Tongue (tissue), 1 donor: ENCODE measurements at regions not wholly inside any gene's neighbourhood (a gene's known extent, or its start where the extent isn't known, plus 50 kb on each side); places are given as distances from the start of the nearest gene placed in this dataset.

ENCODE experiments used
- DNase-seq: peaks from one replicate; pipeline ENCODE4 v3.0.0-alpha.2; 2015

DNA sequence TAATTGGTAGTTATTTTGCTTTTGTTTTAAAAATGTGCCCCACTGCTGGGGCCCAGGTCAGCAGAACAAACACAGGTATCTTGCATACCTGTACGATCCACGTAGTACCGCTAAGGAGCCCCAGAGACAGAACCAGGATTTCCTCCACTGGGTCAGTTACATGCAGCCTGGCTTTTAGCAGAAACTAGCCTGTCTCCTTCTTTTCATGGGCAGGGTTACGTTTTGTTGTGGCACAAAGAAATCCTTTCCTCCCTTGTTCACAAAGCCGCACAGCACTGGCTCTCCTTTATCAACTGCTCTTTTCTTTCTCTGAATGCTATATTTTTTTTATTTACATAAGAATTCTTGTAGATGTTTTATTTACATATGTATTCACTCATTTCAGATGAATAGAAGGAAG, 190.3 kb upstream of the POU3F2 start:
- no peak for DNase-seq

DNA sequence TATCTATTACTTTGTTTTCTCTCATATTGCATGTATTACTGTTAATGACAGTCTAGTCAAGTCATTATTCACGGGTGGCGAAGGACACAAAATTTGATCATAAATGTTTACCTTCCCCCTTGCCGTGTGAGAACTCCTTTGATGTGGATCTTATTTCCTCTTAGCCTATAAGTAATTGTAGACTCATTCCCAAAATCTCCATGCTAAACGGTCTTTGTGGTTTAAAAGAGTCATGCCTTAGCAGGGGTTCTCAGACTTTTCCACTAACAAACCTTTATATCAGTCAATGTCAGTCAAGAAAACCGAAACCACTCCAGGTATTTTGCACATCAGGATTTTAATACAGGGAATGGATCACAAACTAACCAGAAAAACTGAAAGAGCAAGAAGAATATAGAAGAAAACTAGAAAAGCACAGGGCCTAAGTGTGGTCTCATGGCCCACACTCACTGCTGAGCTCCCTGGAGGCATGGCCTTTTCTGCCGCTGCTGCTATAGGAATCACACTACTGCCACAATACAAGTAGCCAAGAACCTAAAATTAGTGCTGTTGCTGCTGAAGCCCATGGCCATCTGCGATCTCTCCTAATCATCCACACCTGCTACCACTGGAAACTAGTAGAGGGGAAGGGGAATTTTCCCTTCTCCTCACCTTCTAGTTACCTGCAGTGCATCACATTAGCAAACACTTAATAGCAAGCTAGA, 186.0 kb upstream of the POU3F2 start:
- DNase-seq: no peak

DNA sequence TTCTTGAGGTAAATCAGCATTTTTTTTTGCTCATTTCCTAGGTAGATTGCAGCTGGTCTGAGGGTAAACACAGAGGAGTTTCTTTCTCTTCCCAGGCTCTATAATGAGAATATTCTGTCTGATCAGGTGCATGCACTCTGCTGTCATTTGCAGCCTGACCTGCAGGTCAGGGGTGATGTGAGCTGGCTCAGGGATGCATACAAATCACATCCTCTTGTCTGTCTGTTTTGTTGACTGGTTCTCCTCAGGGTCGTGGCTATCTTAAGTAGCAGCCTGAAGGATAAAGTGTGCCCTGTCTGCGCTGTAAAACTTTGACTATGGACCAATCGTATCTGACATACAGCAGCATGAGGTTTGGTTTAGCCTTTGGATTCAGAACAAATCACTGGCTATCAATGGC, 183.4 kb upstream of the POU3F2 start:
- DNase-seq: no peak

DNA sequence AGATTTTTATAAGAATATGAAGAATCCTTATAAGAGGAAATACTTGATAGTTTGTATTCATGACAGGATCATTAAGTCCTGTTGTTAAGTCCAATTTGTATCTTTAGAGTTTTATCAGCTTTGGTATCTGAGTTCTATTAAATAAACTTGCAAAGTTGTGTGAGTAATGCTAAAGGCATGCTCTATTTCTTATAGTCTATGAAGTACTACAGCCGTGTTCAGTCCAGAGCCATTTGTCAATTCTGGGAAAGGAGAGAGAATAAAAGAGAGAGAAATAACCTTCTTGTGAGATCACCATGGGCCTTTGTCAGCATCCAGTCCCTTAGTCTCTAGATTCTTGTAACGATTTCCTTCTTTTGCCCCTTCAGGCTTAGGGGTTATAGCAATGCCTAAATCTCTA, 181.2 kb upstream of the POU3F2 start:
- no peak for DNase-seq

DNA sequence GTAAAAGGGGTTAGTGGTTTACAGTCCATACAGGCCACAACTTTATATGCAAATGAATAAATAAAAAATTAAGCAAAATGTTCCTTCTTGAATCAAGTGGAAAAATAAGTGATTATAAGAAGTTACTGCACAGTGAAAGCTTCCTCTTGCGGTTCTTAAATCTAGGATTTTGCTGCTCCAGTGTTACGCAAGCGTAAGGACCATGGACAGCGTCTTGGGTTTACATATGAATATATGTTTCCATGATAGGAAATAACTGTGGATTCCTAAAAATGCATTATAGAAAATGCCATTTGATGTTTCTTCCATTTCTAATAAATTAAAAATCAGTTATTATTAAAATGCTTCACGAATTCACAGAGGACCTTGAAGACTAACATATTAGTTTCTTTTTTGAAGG, 176.6 kb upstream of the POU3F2 start:
- DNase-seq: peak; percentile 88

DNA sequence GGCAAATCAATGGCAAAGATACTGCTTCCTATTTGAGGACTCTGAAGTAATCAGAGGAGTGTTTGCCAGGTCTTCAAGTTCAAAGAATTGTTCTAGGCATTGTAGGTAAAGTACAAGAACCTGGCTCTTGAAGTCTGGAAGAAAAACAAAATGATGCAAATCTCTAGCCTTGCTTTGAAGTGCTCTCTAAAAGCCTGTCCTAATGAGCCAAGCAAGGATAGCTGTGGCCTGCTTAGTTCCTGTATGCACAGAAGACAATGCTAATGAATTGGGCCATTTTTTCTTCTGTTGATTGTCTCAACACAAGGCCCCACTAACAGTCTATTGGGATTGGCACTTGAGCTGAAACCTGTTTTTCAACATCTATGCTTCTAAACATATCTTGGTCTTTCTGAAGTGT, 165.0 kb upstream of the POU3F2 start:
- no peak for DNase-seq

DNA sequence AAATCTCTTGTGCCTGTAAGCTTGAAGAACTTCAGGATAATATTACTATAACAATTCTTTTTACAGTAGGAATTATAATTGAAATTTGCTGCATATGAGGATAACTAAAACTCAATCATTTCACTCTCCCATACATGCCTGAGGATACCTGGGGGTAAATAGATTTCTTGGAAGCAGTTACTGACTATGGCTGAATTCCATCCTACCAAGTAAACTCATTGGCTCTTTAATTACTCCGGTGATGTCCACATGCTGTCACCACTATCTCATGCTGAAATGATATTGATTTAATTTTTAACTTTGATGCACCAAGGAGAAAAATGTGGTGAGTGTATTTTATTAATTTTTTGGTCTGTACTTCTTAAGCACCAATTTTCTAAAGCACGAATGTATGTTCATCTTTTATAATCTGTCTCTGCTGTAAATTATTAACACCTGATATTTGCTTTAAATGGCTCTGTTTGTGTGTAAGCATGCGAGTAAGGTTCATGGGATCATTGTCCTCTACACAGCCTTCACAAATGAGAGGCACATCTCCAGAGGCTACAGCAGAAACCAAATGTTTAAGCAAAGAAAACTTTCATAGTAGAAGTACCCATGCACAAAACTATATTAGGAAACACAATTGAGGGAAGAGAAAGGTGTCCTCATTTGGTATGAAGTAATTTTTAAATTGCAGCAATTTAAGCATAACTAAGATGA, 164.2 kb upstream of the POU3F2 start:
- no peak for DNase-seq

DNA sequence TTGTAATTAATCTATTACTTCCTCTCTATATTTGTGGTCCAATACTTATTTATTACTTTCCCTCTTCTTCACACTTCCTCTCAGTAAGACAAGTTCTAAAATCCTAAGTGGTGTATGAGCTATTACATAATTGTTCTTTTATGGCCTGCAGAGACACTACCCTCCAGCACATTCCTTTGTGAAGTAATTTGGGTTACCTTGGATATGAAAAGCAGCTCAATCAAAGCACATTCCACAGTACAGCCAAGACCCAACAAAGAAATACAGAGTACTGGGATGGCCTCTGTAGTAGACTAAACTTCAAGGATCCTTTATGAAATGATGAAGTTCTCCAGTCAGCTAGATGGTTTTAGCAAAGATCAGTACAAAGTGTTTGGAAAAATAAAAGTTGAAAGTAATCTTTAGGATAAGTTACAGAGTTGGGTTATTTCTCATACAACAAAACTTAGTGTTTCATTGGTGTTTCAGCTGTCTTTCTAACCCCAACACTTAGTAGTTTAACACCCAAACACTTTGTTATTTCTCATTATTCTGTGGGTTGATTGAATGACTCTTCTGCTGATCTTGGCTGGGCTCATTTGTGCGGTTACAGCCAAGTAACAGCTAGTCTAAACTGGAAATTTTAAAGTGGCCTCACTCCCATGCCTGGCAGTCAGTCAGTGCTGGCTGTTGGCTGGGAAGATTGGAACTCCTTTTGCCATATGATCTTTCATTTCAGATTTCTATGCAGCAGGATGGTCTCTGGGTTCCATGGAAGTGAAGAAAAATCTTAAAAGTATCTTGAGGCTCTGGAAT, 161.5 kb upstream of the POU3F2 start:
- DNase-seq: no peak

DNA sequence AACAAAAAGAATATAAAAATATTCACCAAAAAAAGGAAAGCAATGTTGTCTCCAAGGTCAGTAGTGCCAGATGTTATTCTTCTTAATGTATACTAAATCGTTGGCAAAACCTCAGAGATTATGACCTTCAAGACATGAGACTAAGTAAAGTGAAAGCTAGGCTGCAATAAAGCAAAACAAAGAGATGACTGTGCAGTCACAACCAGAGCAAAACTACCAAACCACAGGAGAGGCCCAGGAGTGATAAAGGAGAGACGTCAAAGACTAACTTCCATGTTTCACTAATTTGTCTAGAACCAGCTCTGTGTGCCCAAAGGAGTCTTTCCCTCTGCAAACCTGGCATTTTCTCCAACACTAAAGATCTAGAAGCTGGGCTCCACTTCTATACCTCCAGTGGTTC, 155.9 kb upstream of the POU3F2 start:
- no peak for DNase-seq

DNA sequence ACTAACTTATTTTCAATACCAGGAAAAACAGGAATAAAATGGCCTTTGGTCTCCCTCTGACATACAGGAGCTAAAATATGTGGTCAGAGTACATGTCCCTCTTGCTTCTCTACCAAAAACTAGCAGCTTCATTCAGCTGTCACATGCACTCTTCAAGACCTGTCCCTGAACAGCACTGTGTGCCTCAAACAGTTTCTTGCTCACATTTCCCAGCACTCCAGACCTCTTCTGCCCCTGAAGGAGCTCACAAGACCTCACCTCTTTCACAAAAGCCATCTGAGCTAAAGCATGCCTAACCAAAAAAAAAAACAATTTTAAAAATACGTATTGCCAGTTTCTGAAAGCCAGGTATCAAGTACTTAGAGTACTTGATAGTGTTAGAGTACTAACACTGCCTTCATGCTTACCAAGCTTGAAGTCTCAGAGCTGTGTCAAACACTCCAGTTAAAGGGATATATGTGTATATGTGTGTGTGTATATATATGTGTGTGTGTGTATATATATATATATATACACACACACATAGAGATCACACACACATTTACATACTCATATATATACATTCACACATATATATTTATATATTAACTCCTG, 148.3 kb upstream of the POU3F2 start:
- no peak for DNase-seq

DNA sequence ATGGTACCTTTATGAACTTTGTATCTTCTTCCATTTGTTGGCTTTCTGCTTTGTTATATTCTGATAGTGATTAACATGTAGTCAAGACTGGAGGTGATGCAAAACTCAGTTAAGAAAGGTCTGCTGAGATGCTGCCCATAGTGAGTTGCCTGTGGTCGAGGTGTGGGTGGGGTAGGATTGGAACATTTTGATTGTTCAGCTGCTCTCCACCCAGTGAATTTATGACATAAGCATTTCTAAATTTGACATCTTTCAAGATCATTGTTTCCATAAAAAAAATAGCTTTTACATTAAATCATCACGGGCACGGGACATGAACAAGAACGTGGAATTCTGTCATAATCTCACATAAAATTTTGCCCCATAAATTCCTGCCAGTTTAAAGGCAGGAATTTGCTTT, 146.6 kb upstream of the POU3F2 start:
- DNase-seq: no peak

DNA sequence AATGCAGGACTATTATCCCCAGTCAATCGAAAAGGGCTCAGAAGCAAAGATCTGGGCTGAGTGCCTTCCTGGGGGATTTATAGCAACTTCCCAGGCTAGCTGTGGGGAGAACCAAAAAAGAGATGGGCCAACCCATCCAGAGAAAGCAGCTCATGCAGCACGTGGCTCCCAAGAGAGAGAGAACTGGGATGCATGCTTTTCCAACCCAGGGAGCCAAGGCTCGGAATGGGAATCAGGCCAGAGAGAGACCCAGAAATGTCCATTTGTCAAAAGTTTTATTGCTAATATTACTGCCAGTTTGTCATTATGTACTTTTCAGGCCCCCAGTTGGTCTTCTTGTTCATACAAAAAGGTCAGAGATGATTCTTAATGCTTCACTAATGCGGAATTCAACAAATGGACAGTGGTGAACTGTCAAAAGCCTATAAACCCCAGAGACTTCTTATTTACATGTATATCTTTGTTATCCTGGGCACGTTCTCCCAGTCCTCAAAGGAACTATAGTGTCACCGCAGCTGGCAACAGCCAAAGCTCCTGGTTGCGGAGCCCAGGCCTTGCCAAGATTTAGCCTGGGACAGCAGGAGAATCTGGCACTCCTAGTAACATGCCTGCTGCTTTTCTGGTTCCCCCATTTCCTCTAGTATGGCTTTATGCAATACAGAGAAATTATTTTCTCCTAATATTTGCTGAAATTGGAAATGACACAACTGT, 139.1 kb upstream of the POU3F2 start:
- no peak for DNase-seq

DNA sequence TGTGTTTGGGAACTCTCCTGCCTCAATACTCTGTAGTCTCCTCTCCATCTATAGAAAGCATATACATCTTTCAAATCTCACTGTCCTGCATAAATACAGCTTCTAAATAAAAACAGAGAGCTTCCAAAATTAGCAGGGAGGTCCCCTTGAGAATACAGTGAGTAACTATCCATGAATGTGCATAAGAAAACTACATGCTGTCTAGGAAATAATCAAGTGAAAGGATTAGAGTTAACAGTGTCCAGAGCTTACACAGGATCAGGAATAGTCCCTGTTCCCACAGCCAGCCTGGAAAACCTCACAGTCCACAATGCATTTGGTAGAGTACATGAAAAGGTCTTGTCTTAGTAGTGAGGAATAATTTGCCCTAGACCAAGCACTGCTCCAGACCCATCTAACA, 123.0 kb upstream of the POU3F2 start:
- DNase-seq: no peak

DNA sequence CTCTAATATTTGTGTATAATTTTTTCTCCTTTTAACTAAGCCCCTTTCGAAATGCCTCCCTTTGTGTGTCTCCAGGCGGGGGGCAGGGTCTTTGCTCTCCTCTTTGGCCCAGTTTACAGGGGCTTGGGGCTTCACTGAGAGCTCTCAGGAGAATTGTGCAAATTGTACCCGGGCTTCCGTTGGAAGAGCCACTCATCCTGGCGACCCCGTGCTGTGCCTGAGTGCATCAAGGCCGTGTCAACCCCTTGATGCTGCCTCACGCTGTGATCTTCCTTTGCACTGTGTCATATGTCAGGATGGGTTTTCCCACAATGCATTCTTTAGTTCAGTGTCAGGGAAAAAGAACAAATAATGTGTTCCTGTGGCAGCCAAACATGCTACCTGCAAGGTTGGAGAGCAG, 118.0 kb upstream of the POU3F2 start:
- DNase-seq: no peak

DNA sequence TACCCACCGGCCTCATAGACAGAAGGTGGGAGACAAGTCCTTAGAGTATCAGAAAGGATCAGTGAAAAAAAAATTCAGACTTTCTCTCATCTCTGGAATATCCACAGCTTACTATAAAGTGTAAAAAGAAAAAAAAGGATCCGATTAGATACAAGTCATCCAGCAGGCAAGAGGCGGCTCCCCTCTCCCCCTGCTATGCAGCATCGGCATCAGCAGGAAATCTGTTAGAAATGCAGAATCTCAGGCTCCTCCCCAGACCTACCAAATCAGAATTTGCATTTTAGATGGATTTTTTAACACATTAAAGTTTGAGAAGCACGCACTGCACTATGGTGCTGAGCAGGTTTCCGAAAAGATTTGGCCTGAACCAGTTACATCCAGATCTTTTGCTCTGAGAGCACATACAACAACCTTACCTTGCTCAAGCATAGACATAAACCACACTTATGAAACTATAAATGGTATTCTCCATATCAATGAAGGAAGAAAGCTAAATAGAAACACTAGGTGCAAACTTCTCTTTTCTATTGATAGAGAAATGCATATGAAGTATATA, 117.0 kb upstream of the POU3F2 start:
- DNase-seq: no peak

DNA sequence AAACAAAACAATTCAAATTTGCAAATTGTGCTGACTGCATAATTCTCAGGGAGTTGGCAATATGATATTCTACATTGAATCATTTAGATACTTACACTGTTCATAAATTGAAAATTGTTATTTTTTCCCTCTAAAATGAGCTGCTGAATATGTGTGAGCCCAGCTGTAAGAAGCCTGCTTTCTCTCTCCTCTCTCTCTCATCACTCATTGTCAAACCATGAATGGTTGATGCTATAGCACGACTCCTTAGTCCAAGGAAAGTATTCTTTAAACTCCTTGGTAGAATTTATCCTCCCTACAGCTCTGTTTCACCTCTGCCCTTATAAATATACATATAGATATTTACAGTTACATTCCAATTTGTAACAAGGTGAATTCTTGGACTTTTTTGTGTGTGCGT, 116.4 kb upstream of the POU3F2 start:
- no peak for DNase-seq

DNA sequence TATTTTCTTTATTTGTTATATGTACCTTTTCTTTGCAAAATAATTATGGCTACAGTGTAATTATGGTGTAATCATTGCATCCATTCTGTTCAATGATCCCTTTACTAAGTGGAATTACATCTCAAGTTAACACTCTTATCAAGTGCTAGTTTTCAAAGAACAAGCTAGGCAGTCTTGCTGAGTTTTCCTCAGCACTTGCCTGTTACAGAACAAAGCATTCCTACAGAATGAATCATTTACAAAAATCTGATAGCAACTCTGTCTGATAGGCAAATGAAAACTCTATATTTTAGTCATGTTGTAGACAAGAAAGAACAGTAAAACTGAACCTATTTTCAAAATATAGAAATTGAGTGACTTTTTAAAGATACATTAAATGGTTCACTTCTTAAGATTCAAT, 109.8 kb upstream of the POU3F2 start:
- DNase-seq: no peak

DNA sequence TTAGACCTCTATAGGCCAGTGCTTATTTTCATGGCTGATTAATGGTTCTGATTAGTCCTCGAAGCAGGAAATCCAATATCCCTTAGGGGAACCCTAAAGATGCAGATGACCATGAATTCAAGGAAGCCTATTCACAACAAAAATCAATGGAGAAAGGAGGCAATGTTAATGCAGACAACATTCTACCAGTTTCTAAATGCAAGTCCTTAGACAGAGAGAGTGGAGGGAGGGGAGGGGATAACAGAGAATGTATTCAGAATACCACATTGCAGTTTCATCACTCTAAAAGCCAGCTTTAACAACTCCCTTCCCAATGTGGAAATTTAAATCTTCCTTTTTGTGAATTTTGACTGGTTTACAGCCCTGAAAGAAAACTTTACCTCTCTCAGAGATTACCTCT, 87.1 kb upstream of the POU3F2 start:
- peak; percentile 4 for DNase-seq

DNA sequence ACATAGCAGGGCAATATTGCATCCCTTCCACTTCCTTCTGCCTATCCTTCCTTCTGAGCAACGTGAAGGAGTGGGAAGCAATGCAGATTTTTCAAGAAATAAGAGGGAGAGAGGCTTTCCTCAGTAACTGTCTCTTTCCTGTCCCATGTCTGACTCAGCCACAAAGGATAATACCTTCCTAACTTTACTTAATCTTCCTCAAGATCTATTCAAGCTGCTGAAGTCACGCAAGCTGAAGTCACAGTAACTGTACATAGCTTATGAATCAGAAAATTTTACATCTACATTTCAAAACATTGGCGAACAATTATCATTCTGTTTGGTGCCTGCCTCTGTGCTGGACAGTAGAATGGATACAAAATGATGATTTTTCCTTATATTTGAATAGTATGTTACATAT, 86.4 kb upstream of the POU3F2 start:
- DNase-seq: no peak

DNA sequence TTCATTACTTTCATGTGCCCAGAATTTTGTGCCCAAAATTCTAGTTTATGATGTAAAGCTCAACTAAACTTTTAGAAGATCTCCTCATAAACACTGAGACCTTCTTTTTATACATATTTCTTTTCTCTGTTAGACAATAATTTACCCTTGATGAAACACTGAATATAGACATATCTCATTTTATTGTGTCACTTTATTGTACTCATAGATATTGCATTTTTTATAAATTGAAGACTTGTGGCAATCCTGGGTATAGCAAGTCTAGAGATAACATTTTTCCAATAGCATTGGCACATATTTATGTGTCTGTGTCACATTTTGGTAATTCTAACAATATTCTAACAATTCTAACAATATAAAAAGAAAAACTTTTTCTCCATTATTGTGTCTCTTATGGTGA, 74.9 kb upstream of the POU3F2 start:
- no peak for DNase-seq

DNA sequence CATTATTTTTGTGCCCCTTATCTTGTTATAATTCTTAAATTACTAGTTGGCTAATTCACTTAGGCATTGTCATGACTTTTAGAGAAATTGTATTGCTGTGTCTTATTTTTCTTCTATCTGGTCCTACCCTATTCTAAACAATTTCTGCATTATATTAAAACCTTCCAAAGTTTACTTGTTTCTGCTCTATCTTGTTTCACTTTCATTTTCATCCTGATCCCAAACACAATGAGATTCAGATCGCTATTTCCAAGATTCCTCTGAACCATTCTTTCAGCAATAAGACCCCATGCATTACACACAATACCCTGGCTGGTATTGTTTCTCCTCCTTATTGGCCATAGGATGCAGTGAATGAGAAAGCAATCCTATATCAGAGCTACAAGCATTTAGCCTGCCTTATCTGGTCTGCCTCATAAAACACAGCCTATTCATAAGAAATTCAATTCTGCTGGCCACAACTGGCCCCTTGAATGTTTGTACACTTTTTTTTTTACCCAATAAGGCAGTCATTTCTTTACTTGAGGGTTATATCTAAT, 69.9 kb upstream of the POU3F2 start:
- no peak for DNase-seq

DNA sequence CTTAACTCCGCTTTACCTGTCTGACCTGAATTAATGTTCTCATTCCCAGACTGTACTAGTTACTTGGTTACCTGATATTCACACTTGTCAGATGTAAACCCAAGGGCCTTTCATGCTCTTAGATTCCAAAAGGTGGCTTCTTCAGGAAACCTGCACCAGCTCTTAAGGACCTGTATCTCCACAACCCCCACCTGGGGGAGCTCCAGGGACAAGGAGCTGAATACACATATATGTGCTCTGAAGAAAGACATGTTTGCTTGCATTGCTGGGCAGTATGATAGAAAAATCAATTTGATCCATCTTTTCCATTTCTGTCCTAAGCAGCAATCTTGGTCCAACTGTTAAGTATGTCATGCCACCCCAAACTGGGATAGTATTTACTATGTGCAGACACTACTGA, 64.8 kb upstream of the POU3F2 start:
- no peak for DNase-seq
